DMS79 treated with DMSO at 0.1 percent for 48 hours (cell line): ENCODE measurements at regions not wholly inside any gene's neighbourhood (a gene's known extent, or its start where the extent isn't known, plus 50 kb on each side); places are given as distances from the start of the nearest gene placed in this dataset.
"Not testable (repeated sequence)": the region's sequence is repeated elsewhere in the genome, so short reads cannot be mapped to it uniquely, and the experiment has no call there.

Experiments used
- DNase-seq: peaks from one replicate; lab custom pipeline; 2025; lab: John Stamatoyannopoulos, UW

DNA sequence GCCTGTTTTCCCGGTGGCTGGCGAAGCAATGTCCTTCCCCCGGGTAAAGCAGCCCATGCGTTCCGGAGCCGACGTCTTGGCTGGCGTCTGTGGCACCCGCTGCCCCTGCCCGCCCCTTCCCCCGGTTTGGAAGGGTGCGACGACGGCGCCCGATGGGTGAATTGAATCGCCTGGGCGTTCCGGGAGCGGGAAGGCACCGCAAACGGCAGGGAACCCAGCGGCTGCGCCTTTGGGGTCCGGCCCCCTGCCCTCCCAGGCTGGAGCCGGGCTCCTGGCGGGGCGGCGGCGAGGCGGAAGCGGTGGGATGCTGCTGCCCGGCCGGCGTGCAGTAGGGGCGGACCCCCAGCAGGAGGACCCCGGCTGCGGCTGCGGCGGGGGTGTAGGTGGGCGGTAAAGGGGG, 123.6 kb upstream of the RHOU start:
- not testable (repeated sequence) for DNase-seq

GRCh38 chr1:228622002-228622716, 113.1 kb upstream of the RHOU start:
- not testable (repeated sequence) for DNase-seq

- not testable (repeated sequence) for DNase-seq
Measured at GRCh38 chr1:228626481-228626880, 108.8 kb upstream of the RHOU start.

DNA sequence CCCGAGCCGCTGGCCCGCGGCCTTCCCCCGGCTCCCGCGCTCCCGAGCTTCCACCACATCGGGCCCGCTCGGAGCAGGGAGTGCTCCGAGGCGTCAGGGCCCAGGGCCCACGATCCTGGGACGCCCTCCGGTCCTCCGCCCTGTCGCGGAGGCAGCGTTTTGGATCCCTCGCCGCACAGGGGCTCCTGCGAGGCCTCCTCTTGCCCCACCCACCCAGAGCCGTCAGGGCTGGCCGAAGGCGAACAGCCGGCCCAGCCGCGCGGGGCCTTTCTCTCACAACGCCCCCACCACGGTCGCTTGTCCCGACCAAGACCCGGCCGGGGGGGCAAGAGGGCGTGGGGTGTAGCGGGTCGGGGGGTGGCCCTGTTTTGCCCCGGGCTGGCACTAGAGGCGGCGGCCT, 102.4 kb upstream of the RHOU start:
- not testable (repeated sequence) for DNase-seq

- DNase-seq: not testable (repeated sequence)
Measured at GRCh38 chr1:228635304-228635703, 100.0 kb upstream of the RHOU start.

GRCh38 chr1:228637529-228637928, 97.8 kb upstream of the RHOU start:
- not testable (repeated sequence) for DNase-seq

- DNase-seq: peak; percentile 32
Measured at GRCh38 chr1:228646717-228647522, 88.4 kb upstream of the RHOU start.

- DNase-seq: peak; percentile 45
Measured at GRCh38 chr1:228647523-228648444, 87.5 kb upstream of the RHOU start.

DNA sequence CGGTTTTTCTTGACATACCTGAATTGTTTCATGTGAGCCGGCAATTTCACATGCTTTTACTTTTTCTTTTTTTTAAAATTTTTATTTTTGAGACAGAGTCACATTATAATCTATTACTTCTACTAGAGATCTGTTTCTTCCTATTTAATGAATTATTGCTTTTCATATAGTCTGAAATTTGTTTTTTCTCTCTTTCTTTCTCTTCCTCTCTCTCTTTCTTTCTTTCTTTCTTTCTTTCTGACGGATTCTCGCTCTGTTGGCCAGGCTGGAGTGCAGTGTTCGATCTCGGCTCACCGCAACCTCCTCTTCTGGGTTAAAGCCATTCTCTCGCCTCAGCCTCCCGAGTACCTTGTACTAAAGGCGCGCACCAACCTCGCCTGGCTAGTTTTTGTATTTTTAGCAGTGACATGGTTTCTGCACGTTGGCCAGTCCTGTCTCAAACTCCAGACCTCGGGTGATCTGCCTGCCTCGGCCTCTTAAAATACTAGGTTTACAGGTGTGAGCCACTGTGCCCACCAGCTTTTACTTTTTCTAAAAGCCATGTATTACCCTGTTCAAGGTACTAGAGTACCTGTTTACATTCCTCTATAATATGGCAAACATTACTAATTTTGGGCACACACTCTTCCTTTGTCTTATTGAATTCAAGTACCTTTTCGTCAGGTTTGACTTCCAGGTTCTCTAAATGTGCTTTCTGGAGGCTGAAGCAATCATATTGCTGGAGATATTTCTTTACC, 86.5 kb upstream of the RHOU start:
- no peak for DNase-seq

GRCh38 chr1:228650141-228650540, 85.1 kb upstream of the RHOU start:
- no peak for DNase-seq

- DNase-seq: no peak
Measured at GRCh38 chr1:228650946-228651345, 84.3 kb upstream of the RHOU start.

GRCh38 chr1:228652116-228652515, 83.2 kb upstream of the RHOU start:
- DNase-seq: no peak

DNA sequence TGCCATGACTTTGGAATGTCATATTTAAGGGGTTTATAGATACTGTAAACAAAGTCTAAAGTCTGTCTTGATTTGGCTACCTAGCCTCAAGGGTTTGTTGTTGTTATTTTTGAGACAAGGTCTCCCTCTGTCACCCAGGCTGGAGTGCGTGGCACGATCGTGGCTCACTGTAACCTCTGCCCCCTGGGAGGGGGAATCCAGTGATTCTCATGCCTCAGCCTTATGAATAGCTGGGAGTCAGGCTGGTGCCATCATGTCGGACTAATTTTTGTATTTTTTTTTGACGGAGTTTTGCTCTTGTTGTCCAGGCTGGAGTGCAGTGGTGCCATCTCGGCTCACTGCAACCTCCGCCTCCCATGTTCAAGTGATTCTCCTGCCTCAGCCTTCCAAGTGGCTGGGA, 82.2 kb upstream of the RHOU start:
- not testable (repeated sequence) for DNase-seq

GRCh38 chr1:228653748-228654147, 81.5 kb upstream of the RHOU start:
- DNase-seq: no peak

DNA sequence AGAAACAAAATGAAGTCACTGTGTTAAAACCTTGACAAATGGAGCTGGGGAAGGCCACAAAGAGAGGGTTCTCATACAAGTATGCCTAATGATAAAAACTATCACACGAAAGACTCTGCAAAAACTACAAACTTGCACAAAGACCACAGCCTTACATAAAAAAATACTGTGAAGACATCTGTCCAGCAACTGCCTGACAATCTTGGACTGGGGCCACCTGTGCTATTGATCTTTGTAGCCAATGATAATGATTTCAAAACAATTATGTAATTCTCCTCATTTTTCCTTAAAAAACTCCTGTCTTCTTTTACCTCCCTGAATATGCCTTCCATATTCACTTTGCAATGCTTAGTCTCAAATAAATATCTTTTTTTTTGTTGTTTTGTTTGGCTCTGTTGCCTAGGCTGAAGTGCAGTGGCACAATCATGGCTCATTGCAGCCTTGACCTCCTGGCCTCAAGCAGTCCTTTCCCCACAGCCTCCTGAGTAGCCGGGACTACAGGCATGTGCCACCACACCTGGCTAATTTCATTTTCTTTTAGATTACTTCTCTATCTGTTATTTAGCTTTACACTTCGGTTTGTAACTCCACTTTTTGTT, 79.4 kb upstream of the RHOU start:
- DNase-seq: no peak

DNA sequence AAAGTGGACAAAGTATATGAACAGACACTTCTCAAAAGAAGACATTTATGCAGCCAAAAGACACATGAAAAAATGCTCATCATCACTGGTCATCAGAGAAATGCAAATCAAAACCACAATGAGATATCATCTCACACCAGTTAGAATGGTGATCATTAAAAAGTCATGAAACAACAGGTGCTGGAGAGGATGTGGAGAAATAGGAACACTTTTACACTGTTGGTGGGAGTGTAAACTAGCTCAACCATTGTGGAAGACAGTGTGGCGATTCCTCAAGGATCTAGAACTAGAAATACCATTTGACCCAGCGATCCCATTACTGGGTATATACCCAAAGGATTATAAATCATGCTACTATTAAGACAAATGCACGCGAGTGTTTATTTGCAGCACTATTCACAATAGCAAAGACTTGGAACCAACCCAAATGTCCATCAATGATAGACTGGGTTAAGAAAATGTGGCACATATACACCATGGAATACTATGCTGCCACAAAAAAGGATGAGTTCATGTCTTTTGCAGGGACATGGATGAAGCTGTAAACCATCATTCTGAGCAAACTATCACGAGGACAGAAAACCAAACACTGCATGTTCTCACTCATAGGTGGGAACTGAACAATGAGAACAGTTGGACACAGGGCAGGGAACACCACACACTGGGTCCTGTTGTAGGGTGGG, 73.1 kb upstream of the RHOU start:
- DNase-seq: not testable (repeated sequence)

DNA sequence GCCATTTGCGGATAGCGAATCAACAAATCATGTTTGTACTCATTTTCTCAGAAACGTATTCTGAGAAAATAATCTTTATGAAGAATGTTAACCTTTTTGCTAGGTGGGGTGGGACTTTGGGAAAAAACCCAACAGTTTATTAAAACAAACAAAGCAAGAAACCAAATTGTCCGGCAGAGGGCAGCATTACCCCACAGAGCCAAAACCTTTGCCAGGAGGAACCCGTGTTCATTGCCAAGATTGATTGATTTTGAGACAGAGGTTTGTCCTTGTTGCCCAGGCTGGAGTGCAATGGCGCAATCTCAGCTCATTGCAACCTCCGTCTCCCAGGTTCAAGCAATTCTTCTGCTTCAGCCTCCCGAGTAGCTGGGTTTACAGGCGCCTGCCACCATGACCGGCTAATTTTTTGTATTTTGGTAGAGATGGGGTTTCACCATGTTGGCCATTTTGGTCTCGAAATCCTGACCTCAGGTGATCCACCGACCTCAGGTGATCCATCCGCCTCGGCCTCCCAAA, 70.8 kb upstream of the RHOU start:
- peak; percentile 43 for DNase-seq

DNA sequence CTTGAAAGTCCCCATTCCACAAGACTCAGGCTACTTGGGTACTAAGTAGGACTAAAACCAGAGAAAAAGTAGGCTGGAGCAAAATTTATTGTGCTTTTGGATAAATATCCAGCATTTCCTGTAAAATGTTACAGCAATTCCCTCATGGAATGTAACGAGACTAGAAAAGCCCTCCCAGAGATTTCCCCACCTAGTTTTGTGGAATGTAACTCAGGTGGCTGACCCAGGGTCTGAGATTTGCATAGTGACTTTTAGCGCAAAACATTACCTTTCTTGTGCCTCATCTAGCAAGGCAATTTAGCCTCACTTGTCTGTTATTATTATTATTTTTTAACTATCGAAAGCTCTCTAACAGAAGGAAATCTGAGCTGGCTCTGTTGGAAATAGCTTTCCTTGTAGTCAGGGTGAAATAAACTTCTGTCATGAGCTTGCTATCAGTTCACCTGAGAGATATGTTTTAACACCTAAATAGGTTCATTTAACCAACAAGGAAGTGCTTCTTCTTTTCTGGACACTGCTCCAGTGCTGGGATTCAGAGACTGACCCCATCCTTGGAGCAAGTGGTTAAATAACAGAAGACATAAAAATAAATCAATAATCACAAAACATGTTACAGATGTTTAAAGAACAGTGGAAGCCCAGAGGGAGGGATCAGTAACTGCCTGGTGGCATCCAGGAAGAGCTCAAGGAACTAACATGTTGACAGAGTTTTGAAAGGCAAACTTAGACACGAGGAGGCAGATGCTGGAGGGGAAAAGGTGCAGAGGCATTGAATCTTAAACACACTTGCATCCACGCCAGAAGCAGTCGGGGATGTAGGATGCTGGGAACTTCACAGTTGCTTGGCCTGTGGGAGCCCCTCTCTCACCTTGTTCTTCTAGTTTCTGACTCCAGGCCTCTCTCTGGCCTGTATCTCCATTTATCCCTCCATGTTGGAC, 68.3 kb upstream of the RHOU start:
- DNase-seq: no peak

GRCh38 chr1:228668553-228669241, 66.6 kb upstream of the RHOU start:
- no peak for DNase-seq
